GM19395 (cell line): ENCODE measurements at regions not wholly inside any gene's neighbourhood (a gene's known extent, or its start where the extent isn't known, plus 50 kb on each side); places are given as distances from the start of the nearest gene placed in this dataset.
"Not testable (repeated sequence)": the region's sequence is repeated elsewhere in the genome, so short reads cannot be mapped to it uniquely, and the experiment has no call there.

ENCODE experiments used
- ATAC-seq: cut with Tn5 transposase; IDR thresholded peaks from one replicate; pipeline ENCODE4 v1.9.1; 2021; ENCODE audit warnings: mild to moderate bottlenecking, moderate library complexity; ENCODE audit not compliant: unreplicated experiment

DNA sequence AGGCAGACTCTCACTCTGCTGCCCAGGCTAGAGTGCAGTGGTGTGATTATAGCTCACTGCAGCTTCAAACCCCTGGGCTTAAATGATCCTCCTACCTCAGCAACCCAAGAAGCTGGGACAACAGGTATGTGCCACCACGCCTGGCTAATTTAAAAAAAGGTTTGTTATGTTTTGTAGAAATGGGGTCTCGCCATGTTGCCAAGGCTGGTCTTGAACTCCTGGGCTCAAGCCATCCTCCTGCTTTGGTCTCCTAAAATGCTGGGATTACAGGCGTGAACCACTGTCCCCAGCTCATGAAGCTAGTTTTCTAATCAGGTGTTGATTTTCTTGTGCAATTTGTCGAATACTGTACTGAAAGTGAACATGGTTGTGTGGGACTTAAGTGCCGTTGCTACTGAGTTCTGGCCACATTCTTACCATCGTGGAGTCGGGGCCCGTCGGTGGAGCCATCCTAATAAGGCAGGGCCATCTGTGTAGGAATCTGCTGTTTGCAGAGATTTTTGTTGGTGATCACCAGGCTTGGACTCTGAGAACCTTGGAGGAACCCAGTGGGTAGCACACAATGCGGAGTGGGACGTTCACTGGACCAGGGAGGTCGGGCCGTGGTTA, 193.2 kb downstream of the GOLGA6L6 start:
- ATAC-seq = no peak

DNA sequence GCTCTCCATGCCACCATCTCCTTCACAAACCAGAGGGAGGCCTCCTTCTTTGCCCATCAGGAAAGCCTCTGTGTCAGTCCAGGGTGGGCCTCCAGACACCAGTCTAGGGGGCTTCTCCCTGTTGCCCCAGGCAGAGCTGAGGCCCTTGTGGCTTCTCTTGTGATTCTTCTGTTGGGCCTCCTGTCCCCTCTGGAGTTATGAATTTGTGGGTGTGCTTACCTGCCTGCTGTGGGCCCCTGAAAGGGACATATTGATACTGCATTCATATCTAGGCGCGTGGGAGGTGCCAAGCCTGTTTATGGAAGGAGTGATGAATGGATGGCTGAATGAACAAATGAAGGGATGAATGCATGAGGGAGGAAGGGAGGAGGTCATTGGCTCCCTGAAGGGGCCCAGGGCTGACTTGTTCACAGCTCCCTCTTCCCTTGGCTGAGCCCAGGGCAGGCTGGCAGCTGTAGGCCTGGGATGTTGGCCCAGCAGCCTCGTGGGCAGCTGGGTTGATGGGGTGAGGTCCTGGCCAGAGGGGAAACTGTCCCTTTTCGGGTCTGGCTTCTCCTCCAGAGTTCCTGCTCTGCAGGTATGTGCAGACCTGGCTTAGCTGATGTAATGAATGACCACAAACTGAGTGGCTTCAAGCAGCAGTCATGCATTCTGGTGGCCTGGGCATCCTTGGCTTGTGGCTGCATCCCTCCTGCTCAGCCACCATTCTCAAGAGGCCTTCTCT, 195.4 kb downstream of the GOLGA6L6 start:
- no peak for ATAC-seq

- ATAC-seq = no peak
Observed at GRCh38 chr15:20345401-20345958, 196.1 kb downstream of the GOLGA6L6 start.

DNA sequence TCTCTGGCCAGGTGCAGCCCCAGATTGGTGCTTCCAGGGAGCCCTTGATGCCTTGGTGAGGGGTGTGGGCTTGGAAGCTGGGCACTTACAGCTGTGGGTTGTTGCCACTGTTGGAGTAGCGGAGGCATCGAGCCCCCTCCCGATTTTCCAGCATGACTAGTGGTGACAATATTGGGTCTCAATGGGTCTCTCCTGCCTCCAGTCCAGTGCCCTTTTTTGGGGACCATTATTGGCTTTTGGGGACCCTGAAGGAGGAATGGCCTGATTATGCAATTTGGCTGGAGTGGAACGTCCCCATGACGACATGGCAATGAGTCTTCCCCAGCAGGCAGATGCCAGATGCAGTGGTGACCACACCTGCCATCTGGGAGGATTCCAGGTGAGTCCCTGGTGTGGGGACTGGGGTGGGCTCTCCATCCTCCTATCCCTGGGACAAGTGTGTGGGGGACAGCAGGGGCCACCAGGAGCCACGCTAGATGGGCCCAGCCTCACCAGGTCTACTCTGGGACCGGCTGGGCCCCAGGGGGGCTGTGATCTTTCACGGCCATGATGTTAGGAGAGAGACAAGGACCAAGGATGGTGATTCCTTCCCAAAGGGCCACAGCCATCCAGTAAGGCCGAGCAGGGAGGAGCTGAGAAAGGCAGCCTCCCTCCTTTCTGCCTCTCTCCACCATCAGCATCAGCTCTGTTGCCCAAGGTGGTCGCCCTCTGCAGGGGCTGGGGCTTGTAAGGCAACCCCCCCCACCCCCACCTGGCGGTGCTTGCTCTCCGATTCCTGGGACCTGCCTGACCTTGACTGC, 196.8 kb downstream of the GOLGA6L6 start:
- no peak for ATAC-seq

GRCh38 chr15:20343395-20344211, 198.0 kb downstream of the GOLGA6L6 start:
- ATAC-seq = not testable (repeated sequence)

DNA sequence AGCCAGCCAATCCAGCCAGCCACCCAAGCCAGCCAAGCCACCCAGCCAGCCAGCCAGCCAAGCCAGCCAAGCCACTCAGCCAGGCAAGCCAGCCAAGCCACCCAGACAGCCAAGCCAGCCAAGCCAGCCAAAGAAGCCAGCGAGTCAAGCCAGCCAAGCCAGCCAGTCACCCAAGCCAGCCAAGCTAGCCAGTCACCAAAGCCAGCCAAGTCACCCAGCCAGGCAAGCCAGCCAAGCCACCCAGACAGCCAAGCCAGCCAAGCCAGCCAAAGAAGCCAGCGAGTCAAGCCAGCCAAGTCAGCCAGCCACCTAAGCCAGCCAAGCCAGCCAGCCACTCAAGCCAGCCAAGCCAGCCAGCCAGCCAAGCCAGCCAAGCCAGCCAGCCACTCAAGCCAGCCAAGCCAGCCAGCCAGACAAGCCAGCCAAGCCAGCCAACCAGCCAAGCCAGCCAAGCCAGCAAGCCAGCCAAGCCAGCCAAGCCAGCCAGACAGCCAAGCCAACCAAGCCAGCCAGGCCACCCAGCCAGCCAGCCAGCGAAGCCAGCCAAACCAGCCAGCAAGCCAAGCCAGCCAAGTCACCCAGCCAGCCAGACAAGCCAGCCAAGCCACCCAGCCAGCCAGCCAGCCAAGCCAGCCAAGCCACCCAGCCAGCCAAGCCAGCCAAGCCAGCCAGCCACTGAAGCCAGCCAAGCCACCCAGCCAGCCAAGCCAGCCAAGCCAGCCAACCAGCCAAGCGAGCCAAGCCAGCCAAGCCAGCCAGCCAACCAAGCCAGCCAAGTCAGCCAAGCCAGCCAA, 198.8 kb downstream of the GOLGA6L6 start:
- ATAC-seq = not testable (repeated sequence)

- no peak for ATAC-seq
Observed at GRCh38 chr15:20341901-20342600, 199.5 kb downstream of the GOLGA6L6 start.

DNA sequence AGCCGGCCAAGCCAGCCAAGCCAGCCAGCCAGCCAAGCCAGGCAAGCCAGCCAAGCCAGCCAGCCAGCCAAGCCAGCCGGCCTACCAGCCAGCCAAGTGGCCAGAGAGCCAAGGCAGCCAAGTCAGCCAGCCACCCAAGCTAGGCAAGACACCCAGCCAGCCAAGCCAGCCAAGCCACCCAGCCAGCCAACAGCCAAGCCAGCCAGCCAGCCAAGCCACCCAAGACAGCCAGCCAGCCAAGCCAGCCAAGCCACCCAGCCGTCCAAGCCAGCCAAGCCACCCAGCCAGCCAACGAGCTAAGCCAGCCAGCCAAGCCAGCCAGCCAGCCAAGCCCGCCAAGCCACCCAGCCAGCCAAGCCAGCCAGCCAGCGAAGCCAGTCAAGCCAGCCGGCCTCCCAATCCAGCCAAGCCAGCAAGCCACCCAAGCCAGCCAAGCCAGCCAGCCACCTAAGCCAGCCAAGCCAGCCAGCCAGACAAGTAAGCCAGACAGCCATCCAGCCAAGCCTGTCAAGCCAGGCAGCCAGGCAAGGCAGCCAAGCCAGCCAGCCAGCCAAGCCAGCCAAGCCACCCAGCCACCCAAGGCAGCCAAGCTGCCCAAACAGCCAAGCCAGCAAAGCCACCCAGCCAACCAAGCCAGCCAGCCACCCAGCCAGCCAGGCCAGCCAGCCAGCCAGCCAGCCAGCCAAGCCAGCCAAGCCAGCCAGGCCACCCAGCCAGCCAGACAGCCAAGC, 200.5 kb downstream of the GOLGA6L6 start:
- ATAC-seq = no peak

DNA sequence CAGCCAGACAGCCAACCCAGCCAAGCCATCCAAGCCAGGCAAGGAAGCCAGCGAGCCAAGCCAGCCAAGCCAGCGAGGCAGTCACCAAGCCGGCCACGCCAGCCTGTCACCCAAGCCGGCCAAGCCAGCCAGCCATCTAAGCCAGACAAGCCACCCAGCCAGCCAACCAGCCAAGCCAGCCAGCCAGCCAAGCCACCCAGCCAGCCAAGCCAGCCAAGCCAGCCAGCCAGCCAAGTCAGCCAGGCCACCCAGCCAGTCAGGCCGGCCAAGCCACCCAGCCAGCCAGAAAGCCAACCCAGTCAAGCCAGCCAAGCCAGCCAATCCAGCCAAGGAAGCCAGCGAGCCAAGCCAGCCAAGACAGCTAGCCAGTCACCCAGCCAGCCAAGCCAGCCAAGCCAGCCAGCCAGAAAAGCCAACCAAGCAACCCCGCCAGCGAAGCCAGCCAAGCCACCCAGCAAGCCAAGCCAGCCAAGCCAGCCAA, 201.2 kb downstream of the GOLGA6L6 start:
- ATAC-seq = no peak

GRCh38 chr15:20339086-20339791, 202.4 kb downstream of the GOLGA6L6 start:
- not testable (repeated sequence) for ATAC-seq

GRCh38 chr15:20338671-20339070, 202.9 kb downstream of the GOLGA6L6 start:
- not testable (repeated sequence) for ATAC-seq

DNA sequence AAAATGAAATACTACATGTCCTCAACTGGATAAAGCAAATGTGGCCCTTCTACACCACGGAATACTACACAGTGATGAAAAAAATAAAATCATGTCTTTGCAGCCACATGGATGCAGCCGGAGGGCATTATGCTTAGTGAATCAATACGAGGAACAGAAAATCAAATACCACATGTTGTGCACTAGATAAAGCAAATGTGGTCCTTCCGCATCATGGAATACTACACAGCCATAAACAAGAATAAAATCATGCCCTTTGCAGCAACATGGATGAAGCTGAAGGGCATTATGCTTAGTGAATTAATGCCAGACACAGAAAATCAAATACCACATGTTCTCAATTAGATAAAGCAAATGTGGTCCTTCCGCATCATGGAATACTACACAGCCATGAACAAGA, 204.4 kb downstream of the GOLGA6L6 start:
- ATAC-seq = not testable (repeated sequence)

DNA sequence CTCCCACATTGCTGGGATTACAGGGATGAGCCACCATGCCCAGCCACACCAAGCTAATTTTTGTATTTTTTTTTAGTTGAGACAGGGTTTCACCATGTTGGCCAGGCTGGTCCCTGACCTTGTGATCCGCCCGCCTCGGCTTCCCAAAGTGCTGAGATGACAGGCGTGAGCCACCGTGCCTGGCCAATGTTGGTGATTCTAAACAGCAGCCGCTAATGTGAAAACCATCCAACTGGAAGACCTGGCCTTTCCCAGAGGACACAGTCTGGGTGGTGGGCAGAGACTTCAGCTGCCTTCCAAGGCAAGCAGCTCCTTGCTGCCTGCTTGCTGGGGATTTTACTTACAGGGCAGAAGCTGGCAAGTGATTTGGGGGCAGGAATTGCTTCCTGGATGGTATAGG, 207.1 kb downstream of the GOLGA6L6 start:
- not testable (repeated sequence) for ATAC-seq

- not testable (repeated sequence) for ATAC-seq
Observed at GRCh38 chr15:20325751-20326150, 215.8 kb downstream of the GOLGA6L6 start.

DNA sequence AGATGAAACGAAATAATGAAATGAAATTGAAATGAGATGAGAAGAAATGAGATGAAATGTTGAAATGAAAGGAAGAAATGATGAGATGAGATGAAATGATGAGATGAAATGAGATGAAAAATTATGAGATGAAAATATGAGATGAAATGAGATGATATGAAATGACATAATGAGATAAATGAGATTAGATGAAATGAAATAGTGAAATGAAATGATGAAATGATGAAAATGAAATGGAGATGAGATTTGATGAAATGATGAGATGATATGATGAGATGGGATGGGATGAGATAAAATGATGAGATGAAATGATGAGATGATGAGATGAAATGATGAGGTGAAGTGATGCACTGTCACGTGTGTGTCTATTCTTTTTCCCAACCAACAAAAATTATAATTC, 224.5 kb downstream of the GOLGA6L6 start:
- not testable (repeated sequence) for ATAC-seq

GRCh38 chr15:20311014-20311680, 230.5 kb downstream of the GOLGA6L6 start:
- ATAC-seq = not testable (repeated sequence)

DNA sequence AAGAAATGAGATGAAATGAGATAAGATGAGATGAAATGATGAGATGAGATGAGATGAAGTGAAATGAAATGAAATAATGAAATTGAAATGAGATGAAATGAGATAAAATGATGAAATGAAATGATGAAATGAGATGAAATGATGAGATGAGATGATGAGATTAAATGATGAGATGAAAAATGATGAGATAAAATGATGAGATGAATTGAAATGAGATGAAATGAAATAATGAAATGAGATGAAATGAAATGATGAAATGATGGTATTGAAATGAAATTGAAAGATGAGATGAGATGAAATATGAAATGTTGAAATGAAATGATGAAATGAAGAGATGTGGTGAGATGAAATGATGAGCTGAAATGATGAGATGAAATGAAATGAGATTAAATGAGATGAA, 231.0 kb downstream of the GOLGA6L6 start:
- ATAC-seq = no peak
